ENCODE measurements at regions not wholly inside any gene's neighbourhood (a gene's known extent, or its start where the extent isn't known, plus 50 kb on each side); places are given as distances from the start of the nearest gene placed in this dataset.

DNA sequence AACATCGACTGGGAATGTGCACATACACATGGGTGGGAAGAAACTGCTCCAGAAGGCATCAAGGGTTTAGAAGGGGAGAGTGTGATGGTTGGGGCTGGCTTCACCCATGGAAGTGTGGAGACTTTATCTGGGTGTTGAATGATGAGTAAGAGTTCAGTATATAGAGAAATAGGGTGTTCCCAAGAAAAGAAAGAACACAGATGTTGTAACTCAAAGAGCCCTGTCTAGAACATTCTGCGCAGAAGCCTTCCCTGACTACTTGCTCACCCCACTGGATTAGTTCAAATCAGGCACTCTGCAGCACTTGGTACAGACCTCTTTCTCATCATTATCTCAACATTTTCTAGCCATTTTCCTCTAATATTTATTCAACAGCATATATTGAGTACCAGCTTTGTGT is 491.7 kb downstream of the SNAPC1 start:
- H3K9me3 Mint-ChIP-seq = no peaks in the 10 kb centered on the region
- H3K4me1 Mint-ChIP-seq = peaks cover 4% of the 10 kb centered on the region
- TF ChIP-seq, protein P1, sequence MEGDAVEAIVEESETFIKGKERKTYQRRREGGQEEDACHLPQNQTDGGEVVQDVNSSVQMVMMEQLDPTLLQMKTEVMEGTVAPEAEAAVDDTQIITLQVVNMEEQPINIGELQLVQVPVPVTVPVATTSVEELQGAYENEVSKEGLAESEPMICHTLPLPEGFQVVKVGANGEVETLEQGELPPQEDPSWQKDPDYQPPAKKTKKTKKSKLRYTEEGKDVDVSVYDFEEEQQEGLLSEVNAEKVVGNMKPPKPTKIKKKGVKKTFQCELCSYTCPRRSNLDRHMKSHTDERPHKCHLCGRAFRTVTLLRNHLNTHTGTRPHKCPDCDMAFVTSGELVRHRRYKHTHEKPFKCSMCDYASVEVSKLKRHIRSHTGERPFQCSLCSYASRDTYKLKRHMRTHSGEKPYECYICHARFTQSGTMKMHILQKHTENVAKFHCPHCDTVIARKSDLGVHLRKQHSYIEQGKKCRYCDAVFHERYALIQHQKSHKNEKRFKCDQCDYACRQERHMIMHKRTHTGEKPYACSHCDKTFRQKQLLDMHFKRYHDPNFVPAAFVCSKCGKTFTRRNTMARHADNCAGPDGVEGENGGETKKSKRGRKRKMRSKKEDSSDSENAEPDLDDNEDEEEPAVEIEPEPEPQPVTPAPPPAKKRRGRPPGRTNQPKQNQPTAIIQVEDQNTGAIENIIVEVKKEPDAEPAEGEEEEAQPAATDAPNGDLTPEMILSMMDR (IDR thresholded peaks at IDR 0.05; ENCODE audit: unreplicated experiment in 3 of 3) = no peak
- no peak overlapping the region for H3K27ac Mint-ChIP-seq
- peaks cover 3% of the 10 kb centered on the region for H3K27me3 Mint-ChIP-seq (ENCODE audit: low read depth)
- no peak overlapping the region for H3K4me3 Mint-ChIP-seq
- H3K36me3 Mint-ChIP-seq (ENCODE audit: low read depth) = no peaks in the 10 kb centered on the region

DNA sequence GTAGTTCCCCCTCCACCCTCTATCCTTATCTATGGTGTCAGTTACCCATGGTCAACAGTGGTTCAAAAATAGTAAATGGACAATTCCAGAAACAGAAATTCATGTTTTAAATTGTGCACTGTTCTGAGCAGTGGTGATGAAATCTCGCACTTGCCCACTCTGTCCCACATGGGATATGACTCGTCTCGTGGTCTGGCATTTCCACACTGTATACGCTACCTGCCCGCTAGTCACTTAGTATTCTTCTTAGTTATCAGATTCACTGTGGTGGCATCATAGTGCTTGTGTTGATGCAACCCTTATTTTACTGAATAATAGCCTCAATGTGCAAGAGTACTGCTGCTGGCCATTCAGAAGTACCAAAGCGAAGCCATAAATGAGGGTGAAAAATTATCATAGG is 507.0 kb downstream of the SNAPC1 start:
- H3K36me3 Mint-ChIP-seq (ENCODE audit: low read depth) = no peaks in the 10 kb centered on the region
- no peaks in the 10 kb centered on the region for H3K4me1 Mint-ChIP-seq
- TF ChIP-seq, protein P1 (IDR thresholded peaks at IDR 0.05; ENCODE audit: unreplicated experiment in 3 of 3) = no peak
- no peaks in the 10 kb centered on the region for H3K9me3 Mint-ChIP-seq
- no peak overlapping the region for H3K4me3 Mint-ChIP-seq
- H3K27me3 Mint-ChIP-seq (ENCODE audit: low read depth) = peaks cover 5% of the 10 kb centered on the region
- no peak overlapping the region for H3K27ac Mint-ChIP-seq

DNA sequence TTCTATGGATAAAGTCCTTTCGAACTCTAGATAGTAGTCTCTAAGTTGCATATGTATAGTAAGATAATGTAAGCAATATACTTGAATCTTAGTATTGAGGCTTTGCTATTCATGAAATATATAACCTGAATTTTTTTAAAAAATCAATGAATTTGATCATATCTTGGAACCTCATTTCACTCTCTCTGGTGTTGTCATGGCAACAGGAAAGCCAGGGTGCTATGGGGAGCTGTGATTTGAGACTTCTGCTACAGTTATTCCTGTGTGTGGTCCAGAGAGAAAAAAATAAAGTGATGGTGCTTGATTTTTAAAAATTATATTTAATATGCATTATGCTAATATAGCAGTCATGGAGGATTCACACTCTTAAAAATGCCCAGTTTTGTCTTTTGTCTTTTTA is 508.0 kb downstream of the SNAPC1 start:
- H3K4me1 Mint-ChIP-seq = no peaks in the 10 kb centered on the region
- no peak overlapping the region for H3K27ac Mint-ChIP-seq
- no peak overlapping the region for H3K4me3 Mint-ChIP-seq
- no peaks in the 10 kb centered on the region for H3K36me3 Mint-ChIP-seq (ENCODE audit: low read depth)
- TF ChIP-seq, protein P1 (IDR thresholded peaks at IDR 0.05; ENCODE audit: unreplicated experiment in 3 of 3) = no peak
- H3K9me3 Mint-ChIP-seq = no peaks in the 10 kb centered on the region
- H3K27me3 Mint-ChIP-seq (ENCODE audit: low read depth) = peaks cover 5% of the 10 kb centered on the region

DNA sequence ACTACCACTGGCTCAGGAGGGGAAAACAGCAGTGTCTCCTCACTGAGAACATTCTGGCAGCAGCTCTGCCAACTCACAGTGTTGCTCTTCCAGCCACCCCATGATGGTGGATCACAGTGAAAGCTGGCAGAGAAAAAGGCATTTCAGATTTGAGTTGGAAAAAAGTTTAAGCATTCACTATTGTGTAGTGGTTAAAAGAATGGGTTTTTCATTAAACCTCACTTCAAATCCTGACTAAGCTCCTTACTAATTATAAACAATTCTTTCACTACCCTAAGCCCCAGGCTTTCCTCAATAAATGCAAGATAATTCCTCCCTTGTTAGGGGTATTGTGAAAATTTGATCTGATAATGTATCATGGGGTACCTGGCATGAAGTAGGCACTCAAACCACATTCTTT is 518.1 kb downstream of the SNAPC1 start:
- TF ChIP-seq, protein P1 (IDR thresholded peaks at IDR 0.05; ENCODE audit: unreplicated experiment in 3 of 3) = no peak
- H3K4me3 Mint-ChIP-seq = no peak overlapping the region
- no peaks in the 10 kb centered on the region for H3K36me3 Mint-ChIP-seq (ENCODE audit: low read depth)
- no peak overlapping the region for H3K27ac Mint-ChIP-seq
- H3K9me3 Mint-ChIP-seq = peaks cover 4% of the 10 kb centered on the region
- no peaks in the 10 kb centered on the region for H3K4me1 Mint-ChIP-seq
- H3K27me3 Mint-ChIP-seq (ENCODE audit: low read depth) = peaks cover 5% of the 10 kb centered on the region

DNA sequence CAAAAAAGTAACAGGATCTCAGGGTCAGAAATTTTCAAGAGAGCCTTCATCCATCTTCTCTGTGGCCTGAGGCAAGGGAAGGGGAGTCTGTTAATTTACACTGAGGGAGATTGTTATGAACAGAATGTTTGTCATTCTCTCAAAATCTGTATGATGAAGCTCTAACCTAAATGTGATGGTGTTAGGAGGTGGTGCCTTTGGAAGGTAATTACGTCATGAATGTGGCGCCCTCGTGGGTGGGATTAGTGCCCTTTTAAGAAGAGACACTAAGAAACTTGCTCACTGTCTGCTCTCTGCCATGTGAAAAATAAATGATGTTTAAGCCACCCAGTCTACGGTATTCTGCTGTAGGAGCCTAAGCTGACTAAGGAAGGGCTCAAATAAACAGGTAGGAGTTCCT is 521.6 kb downstream of the SNAPC1 start:
- Mint-ChIP-seq H3K27ac (no peak overlapping the region), H3K36me3 (ENCODE audit: low read depth) (no peaks in the 10 kb centered on the region), H3K4me3 (no peak overlapping the region), H3K9me3 (peaks cover 4% of the 10 kb centered on the region), H3K4me1 (no peaks in the 10 kb centered on the region), H3K27me3 (ENCODE audit: low read depth) (peaks cover 5% of the 10 kb centered on the region)
- TF ChIP-seq, protein P1 (IDR thresholded peaks at IDR 0.05; ENCODE audit: unreplicated experiment in 3 of 3) = no peak

DNA sequence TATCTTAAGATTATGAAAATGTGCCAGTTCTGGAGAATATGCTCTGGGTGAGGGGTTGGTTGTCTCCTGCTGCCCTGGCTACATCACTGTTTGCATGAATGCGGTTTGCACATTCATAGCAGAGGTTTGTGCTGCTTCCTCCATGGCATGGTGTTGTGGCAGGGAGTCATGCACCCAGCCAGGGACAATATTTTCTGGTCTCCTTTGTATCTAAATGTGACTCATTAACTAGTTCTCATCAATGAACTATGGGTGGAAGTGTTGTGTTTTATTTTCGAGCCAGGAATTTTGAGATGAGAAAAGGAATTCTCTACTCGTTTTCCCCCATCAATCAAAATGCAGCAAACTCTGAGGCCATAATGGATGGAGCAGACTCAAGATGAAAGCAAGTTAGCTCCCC is 527.3 kb downstream of the SNAPC1 start:
- TF ChIP-seq, protein P1 (IDR thresholded peaks at IDR 0.05; ENCODE audit: unreplicated experiment in 3 of 3) = no peak
- Mint-ChIP-seq H3K27ac (no peak overlapping the region), H3K4me1 (no peaks in the 10 kb centered on the region), H3K9me3 (no peaks in the 10 kb centered on the region), H3K36me3 (ENCODE audit: low read depth) (no peaks in the 10 kb centered on the region), H3K4me3 (no peak overlapping the region), H3K27me3 (ENCODE audit: low read depth) (no peaks in the 10 kb centered on the region)

All from nephron (organoid).